K562 (cell line): ENCODE measurements at regions not wholly inside any gene's neighbourhood (a gene's known extent, or its start where the extent isn't known, plus 50 kb on each side); places are given as distances from the start of the nearest gene placed in this dataset.
A peak's percentile ranks its signal among the peaks of the same experiment; 100 is the strongest.

Experiments
- ATF4 ChIP-seq: fragments of 450-650 bp; formaldehyde crosslinking; IDR thresholded peaks from 2 replicates; pipeline ENCODE4 v1.4.0; 2022; ENCODE audit warnings: mild to moderate bottlenecking, moderate library complexity
- CCNT2 ChIP-seq: IDR thresholded peaks from 2 replicates; pipeline ENCODE4 v1.6.1; 2011; ENCODE audit warnings: borderline replicate concordance, low read depth, mild to moderate bottlenecking, moderate library complexity, mixed read lengths, low read length; ENCODE audit not compliant: insufficient read length; ENCODE audit errors: extremely low read depth
- ETS2 ChIP-seq: IDR thresholded peaks from 2 replicates; pipeline ENCODE4 v1.6.1; 2016; ENCODE audit warnings: borderline replicate concordance, missing genetic modification characterization, mild to moderate bottlenecking, moderate library complexity, missing compliant biosample characterization; ENCODE audit not compliant: poor library complexity, severe bottlenecking
- LARP7 ChIP-seq: fragments of 450-650 bp; IDR thresholded peaks from 2 replicates; pipeline ENCODE4 v1.6.1; 2016
- MAZ ChIP-seq, 2 experiments: fragments of 450-650 bp in 1 of 2; sonication (generic) in 1 of 2; formaldehyde crosslinking; IDR thresholded peaks in 1 of 2; conservative IDR thresholded peaks in 1 of 2; 2 replicates each; pipeline versions ENCODE4 v1.4.0 to v1.5.0; 2020; ENCODE audit warnings: mild to moderate bottlenecking in 1 of 2, missing genetic modification reagents in 1 of 2
- MCM5 ChIP-seq: fragments of 450-650 bp; IDR thresholded peaks from 2 replicates; pipeline ENCODE4 v1.6.1; 2016; ENCODE audit warnings: low read depth
- MEF2A ChIP-seq: IDR thresholded peaks from 2 replicates; pipeline ENCODE4 v1.6.1; 2011; ENCODE audit warnings: low read depth, mild to moderate bottlenecking, low read length, moderate library complexity; ENCODE audit not compliant: control insufficient read depth
- MGA ChIP-seq: fragments of 450-650 bp; IDR thresholded peaks from 2 replicates; pipeline ENCODE4 v1.6.1; 2016; ENCODE audit warnings: mild to moderate bottlenecking, moderate library complexity
- NCOR1 ChIP-seq: fragments of 450-650 bp; IDR thresholded peaks from 2 replicates; pipeline ENCODE4 v1.6.1; 2016; ENCODE audit warnings: mild to moderate bottlenecking, moderate library complexity
- NR2C1 ChIP-seq, 2 experiments: fragments of 450-650 bp; IDR thresholded peaks; 2 replicates each; pipeline ENCODE4 v1.6.1; 2017; ENCODE audit warnings: mild to moderate bottlenecking in 2 of 2, antibody characterized with exemption in 1 of 2, inconsistent platforms in 1 of 2, missing compliant biosample characterization in 1 of 2, missing genetic modification characterization in 1 of 2
- POLR3A ChIP-seq: IDR thresholded peaks from 2 replicates; pipeline ENCODE4 v1.6.1; 2011; ENCODE audit warnings: borderline replicate concordance, mild to moderate bottlenecking, moderate library complexity; ENCODE audit not compliant: insufficient read length, insufficient read depth; ENCODE audit errors: extremely low read depth
- RBM34 ChIP-seq: fragments of 200-400 bp; formaldehyde crosslinking; IDR thresholded peaks from 2 replicates; pipeline ENCODE4 v1.6.1; 2018; ENCODE audit warnings: low read length, borderline replicate concordance; ENCODE audit not compliant: insufficient read depth
- SP1 ChIP-seq: sonication (generic); formaldehyde crosslinking; IDR thresholded peaks from 2 replicates; pipeline ENCODE4 v1.8.1; 2022; ENCODE audit warnings: mild to moderate bottlenecking, missing genetic modification reagents
- ZNF134 ChIP-seq: fragments of 250-450 bp; sonication (Bioruptor Pico); conservative IDR thresholded peaks from 2 replicates; pipeline ENCODE4 v1.4.0; 2020
- ZSCAN32 ChIP-seq: fragments of 450-650 bp; formaldehyde crosslinking; IDR thresholded peaks from 2 replicates; pipeline ENCODE4 v1.4.0; 2020; ENCODE audit warnings: mild to moderate bottlenecking, moderate library complexity

- peak; percentile 18; the same call in 1 of the 2 replicates for TF ChIP-seq MGA
- no peak for TF ChIP-seq MEF2A
- no peak for TF ChIP-seq ATF4 (CRISPR knock-in tag)
- TF ChIP-seq ETS2: no peak
- no peak for TF ChIP-seq ZSCAN32
- TF ChIP-seq MAZ (CRISPR knock-in tag; conservative IDR thresholded peaks at IDR 0.05 in 1 of 2, IDR thresholded peaks at IDR 0.05 in 1 of 2): no peak
- no peak for TF ChIP-seq POLR3A
- TF ChIP-seq LARP7: no peak
- peak; percentile 44; the same call in 1 of the 2 replicates for TF ChIP-seq NCOR1
- TF ChIP-seq NR2C1 (IDR thresholded peaks at IDR 0.05): no peak
- TF ChIP-seq NR2C1 (tag; IDR thresholded peaks at IDR 0.05): no peak
- no peak for TF ChIP-seq MCM5
- TF ChIP-seq RBM34: no peak
- TF ChIP-seq CCNT2: no peak
- no peak for TF ChIP-seq ZNF134 (CRISPR knock-in tag)
- TF ChIP-seq SP1 (CRISPR knock-in tag): no peak
Observed at GRCh38 chr1:201643835-201644104, 104.8 kb downstream of the NAV1 start (continued).
